HG03457 (cell line): ENCODE measurements at regions not wholly inside any gene's neighbourhood (a gene's known extent, or its start where the extent isn't known, plus 50 kb on each side); places are given as distances from the start of the nearest gene placed in this dataset.
"Not testable (repeated sequence)": the region's sequence is repeated elsewhere in the genome, so short reads cannot be mapped to it uniquely, and the experiment has no call there.

ENCODE experiments used
- ATAC-seq: cut with Tn5 transposase; IDR thresholded peaks from one replicate; pipeline ENCODE4 v1.9.1; 2021; ENCODE audit warnings: moderate number of reproducible peaks; ENCODE audit not compliant: unreplicated experiment

GRCh38 chr6:4510317-4510716, 265.9 kb upstream of the CDYL start:
- no peak for ATAC-seq

GRCh38 chr6:4509506-4509905, 266.7 kb upstream of the CDYL start:
- ATAC-seq, result no peak

DNA sequence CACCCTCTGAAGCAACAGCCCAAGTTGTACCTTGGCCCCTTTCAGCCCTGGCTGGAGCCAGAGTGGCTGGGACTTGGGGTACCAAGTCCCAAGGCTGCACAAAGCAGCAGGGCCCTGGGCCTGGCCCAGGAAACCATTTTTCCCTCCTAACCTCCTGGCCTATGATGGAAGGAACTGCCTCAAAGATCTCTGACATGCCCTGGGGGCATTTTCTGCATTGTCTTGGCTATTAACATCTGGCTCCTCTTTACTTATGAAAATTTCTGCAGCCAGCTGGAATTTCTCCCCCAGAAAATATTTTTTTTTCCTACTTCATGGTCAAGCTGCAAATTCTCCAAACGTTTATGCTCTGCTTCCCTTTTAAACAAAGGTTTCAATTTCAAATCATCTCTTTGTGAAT, 269.4 kb upstream of the CDYL start:
- no peak for ATAC-seq

GRCh38 chr6:4506223-4506622, 270.0 kb upstream of the CDYL start:
- ATAC-seq, result no peak

- ATAC-seq, result no peak
Observed at GRCh38 chr6:4504700-4505099, 271.5 kb upstream of the CDYL start.

- ATAC-seq, result no peak
Observed at GRCh38 chr6:4503700-4504099, 272.5 kb upstream of the CDYL start.

DNA sequence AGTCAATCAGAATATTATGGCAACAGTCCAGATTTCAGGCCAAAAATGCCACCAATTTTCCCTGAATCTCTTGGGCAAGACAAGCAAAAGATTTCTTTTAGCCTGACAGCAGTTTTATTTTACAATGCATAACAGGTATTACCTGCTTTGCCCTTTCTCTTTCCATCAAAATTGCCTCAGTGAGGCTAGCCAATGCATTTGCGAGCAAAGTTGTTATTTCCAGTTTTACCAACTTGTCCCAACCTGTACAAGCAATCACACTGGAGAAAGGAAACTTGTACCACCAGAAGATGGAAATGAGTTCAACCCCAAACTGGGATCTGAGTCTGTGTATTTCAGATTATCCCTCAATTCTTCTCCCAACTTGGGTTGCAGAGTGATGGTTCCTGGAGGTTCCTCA, 279.9 kb upstream of the CDYL start:
- ATAC-seq, result no peak

DNA sequence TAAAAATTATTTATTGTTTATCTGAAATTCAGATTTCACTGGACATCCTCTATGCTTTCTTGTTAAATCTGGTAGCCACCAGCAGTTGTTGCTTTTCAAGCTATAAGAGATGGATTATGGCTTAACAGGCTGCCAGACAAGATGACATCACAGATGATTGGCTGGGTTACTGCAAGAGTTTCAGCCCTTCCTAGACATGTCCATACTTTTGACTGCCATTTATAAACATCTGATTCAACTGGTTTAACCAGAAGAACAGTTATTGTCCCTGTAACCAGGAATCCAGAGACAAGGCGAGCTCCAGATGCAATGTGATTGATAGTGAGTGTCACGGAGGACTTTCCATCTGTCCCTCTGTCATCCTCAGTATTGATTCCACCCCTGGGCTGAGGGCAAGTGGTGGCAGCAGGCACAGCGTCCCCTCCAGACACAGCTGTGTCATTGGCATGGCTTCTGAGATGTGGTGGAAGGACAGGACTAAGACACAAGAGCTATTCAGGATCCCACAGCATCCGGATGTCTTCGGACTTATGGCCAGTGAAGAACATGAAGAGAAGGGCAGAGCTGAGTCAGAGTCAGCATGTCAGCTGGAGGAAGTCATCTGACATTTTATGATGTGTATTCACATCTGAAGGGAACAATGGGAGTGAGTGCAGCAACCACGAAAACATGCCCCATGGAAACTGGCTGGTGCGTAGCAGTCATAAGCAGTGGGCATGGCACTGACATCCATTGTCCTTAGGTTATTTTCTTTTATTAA, 284.5 kb upstream of the CDYL start:
- no peak for ATAC-seq

GRCh38 chr6:4489538-4489937, 286.7 kb upstream of the CDYL start:
- no peak for ATAC-seq

DNA sequence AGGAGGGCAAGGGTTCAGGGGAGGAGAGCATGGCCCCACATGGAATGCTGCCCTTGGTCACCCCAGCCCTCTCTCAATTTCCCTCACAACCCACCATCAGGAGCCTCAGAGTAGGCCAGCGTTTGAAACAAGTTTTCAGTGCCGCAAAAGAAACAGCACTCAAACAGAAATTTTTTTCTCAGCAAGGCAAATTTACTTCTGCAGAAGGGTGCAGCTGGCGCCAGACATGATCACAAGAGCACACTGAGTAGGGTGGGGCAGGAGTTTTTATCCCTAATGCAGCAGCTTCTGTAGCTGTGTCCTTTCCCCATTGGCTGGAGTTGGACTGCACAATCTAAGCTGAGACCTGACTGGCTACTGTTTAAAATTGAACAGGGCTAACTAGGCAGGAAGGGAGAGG, 287.8 kb upstream of the CDYL start:
- ATAC-seq, result no peak

DNA sequence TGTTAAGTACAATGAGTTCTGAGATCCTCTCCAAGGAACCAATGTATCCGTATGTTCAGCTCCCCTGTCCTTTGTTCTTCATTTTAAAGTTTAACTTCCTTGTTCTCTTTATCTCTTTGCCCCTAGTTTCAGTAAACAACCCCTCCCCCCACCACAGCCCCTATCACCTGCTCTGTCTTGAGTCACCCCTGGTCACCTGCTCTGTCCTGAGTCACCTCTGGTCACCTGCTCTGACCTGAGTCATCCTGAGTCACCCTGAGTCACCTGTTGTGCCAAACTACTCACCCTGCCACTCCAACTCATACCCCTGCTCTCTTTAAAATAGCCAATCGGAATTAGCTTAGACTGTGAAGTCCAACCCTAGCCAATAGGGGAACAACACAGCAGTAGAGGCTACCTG, 288.7 kb upstream of the CDYL start:
- ATAC-seq, result no peak

- no peak for ATAC-seq
Observed at GRCh38 chr6:4486568-4487315, 289.5 kb upstream of the CDYL start.

DNA sequence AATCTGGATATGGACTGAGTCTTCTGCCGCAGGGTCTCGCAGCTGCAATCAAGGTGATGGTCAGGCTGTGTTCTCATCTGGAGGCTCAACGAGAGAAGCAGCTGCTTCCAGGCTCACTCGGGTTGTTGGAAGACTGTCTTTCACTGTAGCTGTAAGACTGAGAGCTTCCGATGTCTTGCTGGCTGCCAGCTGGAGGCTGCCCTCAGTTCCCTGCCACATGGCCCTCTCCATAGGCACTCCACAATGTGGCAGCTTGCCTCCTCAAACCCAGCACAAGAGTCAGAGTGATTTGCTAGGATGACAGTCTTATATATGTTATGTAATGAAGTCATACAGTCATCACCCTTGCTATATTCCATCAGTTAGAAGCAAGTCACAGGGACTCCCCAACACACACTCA, 290.5 kb upstream of the CDYL start:
- ATAC-seq, result no peak

DNA sequence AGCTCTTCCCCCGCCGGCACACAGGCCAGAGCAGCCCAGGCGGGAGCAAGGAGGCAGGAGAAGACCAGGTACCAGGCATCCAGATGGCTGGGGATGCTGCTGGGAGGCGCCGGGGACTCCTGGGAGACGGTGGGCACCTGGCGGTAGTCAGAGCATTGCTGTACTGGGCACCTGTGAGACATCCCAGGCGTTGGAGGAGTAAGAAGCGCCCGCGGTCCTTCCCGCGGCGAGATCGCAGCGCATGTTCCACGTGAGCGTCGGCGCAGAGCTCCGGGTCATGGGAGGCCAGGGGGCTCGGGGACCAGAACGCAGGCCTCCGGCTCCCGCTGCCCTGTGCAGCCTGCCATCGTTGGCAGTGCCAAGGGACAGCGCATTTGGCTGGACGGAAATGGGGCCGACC, 293.7 kb upstream of the CDYL start:
- no peak for ATAC-seq

- ATAC-seq, result no peak
Observed at GRCh38 chr6:4480788-4481735, 295.1 kb upstream of the CDYL start.

DNA sequence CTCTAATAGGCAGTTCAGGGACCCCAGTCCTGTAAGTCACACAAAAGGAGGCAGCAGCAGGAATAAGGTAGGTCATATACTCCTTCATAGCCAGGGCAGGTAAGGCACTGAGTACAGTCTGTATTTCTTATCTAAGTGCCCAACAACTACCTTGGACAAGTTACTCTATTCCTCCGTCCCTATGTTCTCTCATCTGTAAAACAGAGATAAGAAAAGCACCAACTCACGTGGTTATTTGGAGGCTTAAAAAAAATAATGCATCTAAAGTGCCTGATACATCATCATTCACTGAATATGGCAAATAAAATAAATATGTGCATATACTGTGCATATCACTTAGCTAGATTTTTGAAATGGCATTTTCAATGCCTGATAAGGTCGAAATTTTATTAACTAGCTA, 298.1 kb upstream of the CDYL start:
- no peak for ATAC-seq

DNA sequence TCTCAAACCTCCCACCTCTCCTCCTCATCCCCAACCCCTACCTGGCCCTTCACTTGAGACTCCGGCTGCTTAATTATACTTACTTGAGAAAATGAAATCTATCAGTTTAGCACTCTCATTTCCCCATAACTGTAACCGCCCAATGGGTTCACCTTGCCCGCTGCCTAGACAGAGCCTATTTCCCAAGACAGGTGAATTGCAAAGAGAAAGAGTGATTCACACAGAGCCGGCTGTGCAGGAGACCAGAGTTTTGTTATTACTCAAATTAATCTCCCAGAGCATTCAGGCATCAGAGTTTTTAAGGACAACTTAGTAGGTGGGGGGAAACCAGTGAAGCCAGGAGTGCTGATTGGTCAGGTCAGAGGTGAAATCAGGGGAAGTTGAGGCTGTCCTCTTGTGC, 301.4 kb upstream of the CDYL start:
- no peak for ATAC-seq

DNA sequence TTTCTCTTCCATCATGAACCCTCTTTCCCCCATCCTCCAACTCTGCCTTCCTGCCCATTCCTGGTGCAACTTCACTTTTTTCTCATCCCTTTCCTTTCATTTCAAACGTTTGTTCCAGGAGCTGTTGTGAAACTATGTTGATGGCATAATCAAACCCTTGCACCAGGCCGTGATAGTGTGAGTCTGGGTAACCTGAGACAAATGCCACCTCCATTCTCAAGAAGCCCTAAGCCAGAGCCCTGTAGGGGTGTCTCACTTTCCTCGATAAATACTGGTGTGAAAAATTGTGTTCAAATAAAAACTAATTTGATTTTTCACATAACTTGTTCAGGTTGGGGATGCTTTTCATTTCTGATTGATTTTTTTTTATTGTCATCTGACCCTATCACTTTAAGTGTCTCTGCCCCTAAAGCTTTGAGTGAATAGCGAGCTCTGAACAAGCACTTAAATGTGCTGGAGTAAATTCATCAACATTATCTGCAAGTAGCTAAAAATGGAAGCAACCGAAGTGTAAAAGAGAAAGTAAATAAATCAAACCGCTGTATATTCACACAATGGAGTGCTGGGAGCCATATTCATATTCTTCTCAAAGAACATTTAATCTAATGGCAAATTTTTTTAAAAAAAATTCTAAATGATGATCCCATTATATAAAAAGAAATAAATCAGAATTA, 303.1 kb upstream of the CDYL start:
- ATAC-seq, result no peak

- no peak for ATAC-seq
Observed at GRCh38 chr6:4472222-4472621, 304.0 kb upstream of the CDYL start.

- not testable (repeated sequence) for ATAC-seq
Observed at GRCh38 chr6:4471515-4471914, 304.7 kb upstream of the CDYL start.

DNA sequence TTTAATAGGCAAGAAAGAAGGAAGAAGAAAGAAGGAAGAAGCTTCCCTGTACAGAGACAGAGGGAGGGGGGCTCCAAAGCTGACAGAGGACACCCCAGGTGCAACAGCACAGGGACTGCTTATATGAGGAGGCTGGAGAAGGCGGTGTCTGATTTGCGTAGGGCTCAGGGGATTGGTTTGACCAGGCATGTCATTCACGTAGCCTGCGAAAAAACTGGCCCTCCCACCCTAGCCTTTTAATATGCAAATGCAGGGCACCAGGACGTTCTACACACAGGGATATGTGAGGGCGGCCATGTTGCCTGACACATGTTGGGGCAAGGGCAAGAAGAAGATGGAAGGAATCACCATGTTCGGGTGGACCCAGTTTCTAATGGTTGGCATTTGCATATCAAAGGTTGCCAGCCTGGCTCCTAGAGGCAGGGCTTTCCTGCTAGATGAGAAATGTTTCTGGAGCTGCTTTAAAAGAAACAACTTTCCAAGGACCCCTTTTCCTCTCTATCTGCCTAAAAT, 305.4 kb upstream of the CDYL start:
- ATAC-seq, result no peak
